SK-N-MC (cell line): ENCODE measurements at regions not wholly inside any gene's neighbourhood (a gene's known extent, or its start where the extent isn't known, plus 50 kb on each side); places are given as distances from the start of the nearest gene placed in this dataset.

ENCODE experiments used
- DNase-seq: peaks from one replicate; pipeline ENCODE4 v3.0.0-alpha.2; 2011; ENCODE audit warnings: low read depth, low spot score
- H3K27ac ChIP-seq: fragments of 200-600 bp; sonication (generic); 2 replicates; pipeline ENCODE4 v1.5.1; 2016; ENCODE audit warnings: mixed run types
- H3K36me3 ChIP-seq: fragments of 200-600 bp; sonication (generic); 2 replicates; pipeline ENCODE4 v1.6.1; 2017; ENCODE audit warnings: antibody characterized with exemption, low read length, mixed read lengths; ENCODE audit not compliant: insufficient read depth
- H3K4me3 ChIP-seq: fragments of 200-600 bp; sonication (generic); 2 replicates; pipeline ENCODE4 v1.5.1; 2016
- H3K9ac ChIP-seq: fragments of 200-600 bp; sonication (generic); 2 replicates; pipeline ENCODE4 v1.8.0; 2017; ENCODE audit warnings: mixed run types, mixed read lengths; ENCODE audit not compliant: insufficient read length
- H3K9me3 ChIP-seq: fragments of 200-600 bp; sonication (generic); 2 replicates; pipeline ENCODE4 v1.6.1; 2017; ENCODE audit warnings: low read depth, mild to moderate bottlenecking, antibody characterized with exemption, low read length, moderate library complexity, mixed read lengths
- EZH2 ChIP-seq: fragments of 200-600 bp; sonication (generic); IDR thresholded peaks from one replicate; pipeline ENCODE4 v1.6.1; 2017; ENCODE audit warnings: antibody characterized with exemption
- FOXP2 ChIP-seq: optimal IDR thresholded peaks from 2 replicates; pipeline ENCODE3; 2011; ENCODE audit warnings: mild to moderate bottlenecking, moderate library complexity; ENCODE audit not compliant: insufficient read depth; ENCODE audit errors: extremely low read length, control extremely low read depth
- POLR2AphosphoS5 ChIP-seq: IDR thresholded peaks from 2 replicates; pipeline ENCODE4 v1.6.1; 2012; ENCODE audit warnings: mild to moderate bottlenecking, low read depth, low read length, borderline replicate concordance

DNA sequence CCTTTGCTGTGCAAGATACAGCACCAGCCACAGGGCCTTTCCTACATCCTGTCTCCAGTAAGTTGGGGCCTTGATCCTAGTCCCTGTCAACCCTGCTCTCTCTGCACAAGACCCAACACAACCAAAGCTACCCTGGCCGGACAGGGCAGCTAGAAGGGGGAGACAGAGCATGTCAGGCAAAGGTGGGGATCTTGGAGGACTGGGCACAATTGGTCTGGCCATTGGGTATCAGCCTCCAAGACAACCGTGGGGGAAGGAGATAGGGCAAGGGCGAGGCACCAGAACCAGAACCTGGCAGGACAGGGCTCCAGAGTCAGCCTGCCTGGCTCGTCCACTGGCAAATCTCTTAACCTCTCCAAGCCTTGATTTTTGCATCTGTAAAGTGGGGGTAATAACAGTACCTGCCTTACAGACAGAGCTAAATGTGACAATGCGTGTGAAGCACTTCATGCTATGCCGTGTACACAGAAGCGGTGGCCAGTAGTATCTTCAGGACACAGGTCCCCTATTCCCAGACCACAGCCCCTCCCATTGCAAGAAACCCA is 51.6 kb upstream of the CDKN2AIPNL start:
- TF ChIP-seq FOXP2 (no peak), EZH2 (no peak), POLR2AphosphoS5 (no peak)
- Histone ChIP-seq H3K27ac (no peak overlapping the region), H3K9me3 (no peaks in the 10 kb centered on the region), H3K9ac (no peak overlapping the region), H3K36me3 (no peaks in the 10 kb centered on the region), H3K4me3 (no peak overlapping the region)
- DNase-seq: no peak

DNA sequence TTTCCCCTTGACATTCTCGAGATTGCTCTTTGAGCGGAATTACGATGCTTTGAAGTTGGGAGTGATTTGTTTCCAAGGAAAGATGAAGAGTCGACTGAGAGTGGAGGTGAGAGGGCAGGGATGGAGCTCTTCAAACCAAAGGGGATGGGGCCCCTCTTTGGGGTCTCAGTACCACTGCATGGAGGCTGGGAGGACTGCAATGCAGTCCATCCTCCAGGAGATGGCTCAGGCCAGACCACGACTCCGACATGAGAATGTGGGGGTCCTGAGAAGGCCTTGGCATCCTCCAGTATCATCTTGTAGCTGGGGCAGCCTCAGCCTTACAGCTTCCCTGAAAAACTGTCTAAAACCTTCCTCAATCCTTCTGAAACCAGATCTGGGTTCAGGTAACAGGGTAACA is 51.1 kb upstream of the CDKN2AIPNL start:
- no peak overlapping the region for H3K9ac ChIP-seq
- H3K36me3 ChIP-seq: no peaks in the 10 kb centered on the region
- no peak for DNase-seq
- H3K4me3 ChIP-seq: no peak overlapping the region
- TF ChIP-seq POLR2AphosphoS5 (no peak), FOXP2 (no peak), EZH2 (no peak)
- no peak overlapping the region for H3K27ac ChIP-seq
- no peaks in the 10 kb centered on the region for H3K9me3 ChIP-seq

DNA sequence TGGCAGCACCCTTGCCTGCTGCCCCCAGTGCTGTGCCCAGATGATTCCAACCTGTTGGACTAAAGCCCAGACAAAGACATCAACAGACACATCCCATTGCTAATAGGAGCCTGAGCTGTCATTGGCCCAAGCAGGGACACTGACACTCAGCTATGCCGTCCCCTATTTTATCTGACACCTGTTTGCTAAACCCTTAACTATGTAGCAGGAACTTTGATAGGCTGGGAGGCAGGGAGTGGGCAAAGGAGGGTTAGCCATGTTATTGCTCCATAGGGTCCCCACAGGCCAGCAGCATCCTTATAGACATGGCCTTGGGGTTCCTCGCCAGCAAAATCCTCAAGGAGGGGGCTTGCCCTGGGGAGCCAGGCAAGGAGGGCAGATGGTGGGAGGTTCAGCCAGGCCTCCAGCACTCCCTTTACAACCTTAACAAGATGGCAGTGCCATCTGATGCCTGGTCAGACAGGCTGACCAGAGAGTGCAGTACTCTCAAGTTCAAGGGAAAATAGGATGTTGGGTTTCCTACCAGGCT is 50.4 kb upstream of the CDKN2AIPNL start:
- H3K27ac ChIP-seq: no peak overlapping the region
- H3K9ac ChIP-seq: no peak overlapping the region
- no peak for TF ChIP-seq FOXP2
- no peak for TF ChIP-seq EZH2
- TF ChIP-seq POLR2AphosphoS5: no peak
- H3K9me3 ChIP-seq: no peaks in the 10 kb centered on the region
- no peak overlapping the region for H3K4me3 ChIP-seq
- DNase-seq: no peak
- H3K36me3 ChIP-seq: no peaks in the 10 kb centered on the region
